Astrocyte (in vitro differentiated cells and primary cell): ENCODE measurements at regions not wholly inside any gene's neighbourhood (a gene's known extent, or its start where the extent isn't known, plus 50 kb on each side); places are given as distances from the start of the nearest gene placed in this dataset.
"Not testable (repeated sequence)": the region's sequence is repeated elsewhere in the genome, so short reads cannot be mapped to it uniquely, and the experiment has no call there.

Experiments used
- DNase-seq: peaks from one replicate; pipeline ENCODE4 v3.0.0-alpha.2; 2010; ENCODE audit warnings: low read depth
- FAIRE-seq: peaks from 2 replicates; lab custom pipeline; 2011; peaks lifted over from hg19 to GRCh38; lab: Jason Lieb, UNC
- H2AFZ ChIP-seq: 2 replicates; pipeline ENCODE4 v1.6.0; 2012; ENCODE audit warnings: low read depth, low read length, inconsistent platforms
- H3K27ac ChIP-seq: 2 replicates; pipeline ENCODE4 v1.5.1; 2011; ENCODE audit warnings: low read depth, low read length, inconsistent platforms
- H3K27me3 ChIP-seq: 2 replicates; pipeline ENCODE4 v1.6.0; 2011; ENCODE audit warnings: low read length, inconsistent platforms; ENCODE audit not compliant: insufficient read depth
- H3K36me3 ChIP-seq: 2 replicates; pipeline ENCODE4 v1.5.1; 2011; ENCODE audit warnings: low read length, inconsistent platforms; ENCODE audit not compliant: insufficient read depth
- H3K4me1 ChIP-seq: 2 replicates; pipeline ENCODE4 v1.5.1; 2011; ENCODE audit warnings: low read length, inconsistent platforms; ENCODE audit not compliant: insufficient read depth
- H3K4me2 ChIP-seq: 2 replicates; pipeline ENCODE4 v1.6.0; 2012; ENCODE audit warnings: low read length, inconsistent platforms
- H3K4me3 ChIP-seq: 2 replicates; pipeline ENCODE4 v1.5.1; 2011; ENCODE audit warnings: low read depth, mild to moderate bottlenecking, low read length, inconsistent platforms; ENCODE audit not compliant: insufficient read depth
- H3K79me2 ChIP-seq: 2 replicates; pipeline ENCODE4 v1.6.0; 2012; ENCODE audit warnings: mild to moderate bottlenecking, low read length, inconsistent platforms; ENCODE audit not compliant: insufficient read depth
- H3K9ac ChIP-seq: 2 replicates; pipeline ENCODE4 v1.6.0; 2012; ENCODE audit warnings: mild to moderate bottlenecking, low read length, inconsistent platforms
- H3K9me3 ChIP-seq: 2 replicates; pipeline ENCODE4 v1.5.1; 2012; ENCODE audit warnings: low read depth, mild to moderate bottlenecking, low read length, inconsistent platforms; ENCODE audit not compliant: insufficient read depth
- H4K20me1 ChIP-seq: 2 replicates; pipeline ENCODE4 v1.6.0; 2012; ENCODE audit warnings: low read length, inconsistent platforms; ENCODE audit not compliant: insufficient read depth
- H3K27ac Mint-ChIP-seq: one replicate; pipeline ENCODE4 v1.8.0; 2021; ENCODE audit warnings: mild to moderate bottlenecking, mixed read lengths; ENCODE audit not compliant: unreplicated experiment
- H3K27me3 Mint-ChIP-seq: one replicate; pipeline ENCODE4 v1.8.0; 2021; ENCODE audit warnings: low read depth, mixed read lengths; ENCODE audit not compliant: unreplicated experiment
- H3K36me3 Mint-ChIP-seq: one replicate; pipeline ENCODE4 v1.8.0; 2021; ENCODE audit warnings: low read depth, mixed read lengths; ENCODE audit not compliant: unreplicated experiment
- H3K4me1 Mint-ChIP-seq: one replicate; pipeline ENCODE4 v1.8.0; 2021; ENCODE audit warnings: low read depth, mixed read lengths; ENCODE audit not compliant: unreplicated experiment
- H3K4me3 Mint-ChIP-seq: one replicate; pipeline ENCODE4 v1.8.0; 2021; ENCODE audit warnings: mild to moderate bottlenecking, moderate library complexity, mixed read lengths; ENCODE audit not compliant: unreplicated experiment
- H3K9me3 Mint-ChIP-seq: one replicate; pipeline ENCODE4 v1.8.0; 2021; ENCODE audit warnings: mild to moderate bottlenecking, mixed read lengths; ENCODE audit not compliant: unreplicated experiment
- CTCF ChIP-seq: IDR thresholded peaks from 2 replicates; pipeline ENCODE4 v1.5.1; 2011; ENCODE audit warnings: low read depth, mild to moderate bottlenecking, inconsistent platforms, low read length, moderate library complexity; ENCODE audit not compliant: insufficient read depth
- EZH2 ChIP-seq: IDR thresholded peaks from 2 replicates; pipeline ENCODE4 v1.6.1; 2012; ENCODE audit warnings: mild to moderate bottlenecking, low read length, inconsistent platforms; ENCODE audit not compliant: insufficient read depth

- Histone ChIP-seq H3K27ac (no peak overlapping the region), H3K4me3 (no peak overlapping the region), H3K4me2 (no peak overlapping the region), H3K36me3 (no peaks in the 10 kb centered on the region), H3K9ac (no peak overlapping the region), H4K20me1 (no peaks in the 10 kb centered on the region), H2AFZ (no peak overlapping the region), H3K4me1 (no peaks in the 10 kb centered on the region), H3K79me2 (no peaks in the 10 kb centered on the region), H3K27me3 (no peaks in the 10 kb centered on the region), H3K9me3 (no peaks in the 10 kb centered on the region)
- FAIRE-seq (no peak), DNase-seq (no peak)
- H3K27ac Mint-ChIP-seq, result no peak overlapping the region
- no peaks in the 10 kb centered on the region for H3K27me3 Mint-ChIP-seq
- no peak overlapping the region for H3K4me3 Mint-ChIP-seq
- H3K9me3 Mint-ChIP-seq, result peaks cover 29% of the 10 kb centered on the region
- H3K36me3 Mint-ChIP-seq, result no peaks in the 10 kb centered on the region
- no peaks in the 10 kb centered on the region for H3K4me1 Mint-ChIP-seq
- no peak for TF ChIP-seq EZH2
Measured at GRCh38 chr5:71790433-71790832, 71.4 kb downstream of the CARTPT start.

GRCh38 chr5:71792041-71792440 is 73.0 kb downstream of the CARTPT start:
- not testable (repeated sequence) for H3K4me3 ChIP-seq, H3K79me2 ChIP-seq, H3K27ac ChIP-seq, FAIRE-seq, H3K4me1 Mint-ChIP-seq, H3K36me3 Mint-ChIP-seq, H2AFZ ChIP-seq, DNase-seq, H3K27ac Mint-ChIP-seq, H3K9me3 ChIP-seq, H3K4me1 ChIP-seq, H3K36me3 ChIP-seq, H3K4me2 ChIP-seq, H3K4me3 Mint-ChIP-seq, H3K9ac ChIP-seq, H4K20me1 ChIP-seq, H3K27me3 Mint-ChIP-seq, H3K27me3 ChIP-seq
- peaks cover 32% of the 10 kb centered on the region for H3K9me3 Mint-ChIP-seq

GRCh38 chr5:71794061-71794695 is 75.1 kb downstream of the CARTPT start:
- no peaks in the 10 kb centered on the region for H3K27me3 Mint-ChIP-seq

More at GRCh38 chr5:71794061-71794695, 75.1 kb downstream of the CARTPT start:
- no peaks in the 10 kb centered on the region for H3K79me2 ChIP-seq
- H3K4me1 ChIP-seq, result no peaks in the 10 kb centered on the region
- no peak overlapping the region for H3K4me3 ChIP-seq
- TF ChIP-seq EZH2 (no peak), CTCF (no peak)
- no peaks in the 10 kb centered on the region for H3K36me3 ChIP-seq
- no peak overlapping the region for H2AFZ ChIP-seq
- H3K4me2 ChIP-seq, result no peak overlapping the region
- Mint-ChIP-seq H3K36me3 (no peaks in the 10 kb centered on the region), H3K4me3 (no peak overlapping the region), H3K9me3 (peaks cover 47% of the 10 kb centered on the region), H3K27ac (no peak overlapping the region), H3K4me1 (no peaks in the 10 kb centered on the region)
- H3K27me3 ChIP-seq, result no peaks in the 10 kb centered on the region
- no peak for FAIRE-seq
- H4K20me1 ChIP-seq, result no peaks in the 10 kb centered on the region
- no peaks in the 10 kb centered on the region for H3K9me3 ChIP-seq
- no peak for DNase-seq
- H3K27ac ChIP-seq, result no peak overlapping the region
- H3K9ac ChIP-seq, result no peak overlapping the region
